ENCODE measurements at regions not wholly inside any gene's neighbourhood (a gene's known extent, or its start where the extent isn't known, plus 50 kb on each side); places are given as distances from the start of the nearest gene placed in this dataset.
"Not testable (repeated sequence)": the region's sequence is repeated elsewhere in the genome, so short reads cannot be mapped to it uniquely, and the experiment has no call there.

DNA sequence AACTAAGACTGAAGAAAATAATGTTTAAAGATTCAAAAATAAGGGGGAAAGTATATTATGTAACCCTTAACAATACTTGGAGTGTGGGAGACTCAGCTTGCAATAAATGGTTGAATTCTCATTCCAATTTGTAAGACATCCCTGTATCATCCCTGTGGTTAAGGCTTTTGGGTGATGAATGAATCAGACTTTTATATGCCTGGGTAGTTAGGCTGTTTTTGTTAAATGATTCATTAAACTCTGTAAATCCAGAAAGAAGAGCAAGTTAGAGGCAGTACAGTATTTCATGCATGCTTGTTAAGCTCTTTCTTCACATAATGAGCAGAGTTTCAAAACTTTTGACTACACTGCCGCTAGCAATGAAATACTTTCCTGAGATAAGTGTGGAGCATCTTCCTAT is 948.8 kb downstream of the SOCS6 start:
- 75% methylated on average over 1 of the region's 1 CpG for WGBS
- no peak for ATAC-seq

DNA sequence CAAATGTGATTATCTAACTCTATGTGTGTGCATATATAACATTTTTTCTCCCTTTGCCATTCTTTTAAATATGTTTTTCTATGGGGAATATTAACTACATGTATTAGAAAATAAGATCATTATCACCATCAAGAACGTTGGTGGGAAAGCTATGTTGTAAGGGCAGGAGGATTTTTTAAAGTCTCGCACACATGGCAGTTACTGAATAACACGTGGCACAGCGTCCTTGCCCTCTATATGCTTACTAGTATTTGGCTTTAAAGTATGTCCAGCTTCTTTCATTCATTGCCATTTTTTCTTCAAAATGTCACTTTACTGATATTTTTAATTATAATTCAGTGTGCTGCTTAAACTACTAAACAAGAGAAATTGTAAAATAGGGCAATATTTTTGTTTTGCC is 944.3 kb downstream of the SOCS6 start:
- ATAC-seq (no peak), DNase-seq (no peak)
- Histone ChIP-seq H3K9me3 (ENCODE audit: control insufficient read depth, low read length) (no peaks in the 10 kb centered on the region), H3K27ac (ENCODE audit: low read length) (no peak overlapping the region), H3K4me1 (ENCODE audit: control insufficient read depth, insufficient read depth, low read length) (no peaks in the 10 kb centered on the region), H3K27me3 (ENCODE audit: control insufficient read depth, insufficient read depth) (no peaks in the 10 kb centered on the region), H3K4me3 (ENCODE audit: low read length) (no peak overlapping the region)
- 72% methylated on average over 4 of the region's 4 CpGs for WGBS
- intact Hi-C loops (cut with DNase I): no loop called here

More for the DNA sequence above, 948.8 kb downstream of the SOCS6 start:
- Histone ChIP-seq H3K27me3 (ENCODE audit: control insufficient read depth, insufficient read depth) (no peaks in the 10 kb centered on the region), H3K4me3 (ENCODE audit: low read length) (no peak overlapping the region), H3K4me1 (ENCODE audit: control insufficient read depth, insufficient read depth, low read length) (no peaks in the 10 kb centered on the region), H3K27ac (ENCODE audit: low read length) (no peak overlapping the region), H3K9me3 (ENCODE audit: control insufficient read depth, low read length) (no peaks in the 10 kb centered on the region)
- no peak for DNase-seq
- intact Hi-C loops (cut with DNase I): no loop called here

DNA sequence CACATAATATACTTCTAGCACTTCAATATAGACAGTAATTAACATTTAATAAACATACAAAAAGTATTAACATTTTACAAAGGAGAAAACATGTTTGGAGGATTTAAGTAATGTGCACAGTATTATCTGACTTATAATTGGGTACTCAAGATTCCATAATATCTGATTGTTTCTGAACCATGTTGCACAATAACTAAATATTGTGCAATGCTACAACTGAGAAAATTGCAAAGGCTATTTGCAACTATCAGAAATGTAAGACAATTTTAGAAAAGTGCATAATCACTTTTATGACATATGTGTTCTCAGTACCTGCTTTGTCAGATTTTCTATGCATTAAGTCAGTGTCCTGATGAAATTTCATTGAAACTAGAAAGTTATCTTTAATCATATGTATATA is 934.6 kb downstream of the SOCS6 start:
- no peak for ATAC-seq
- Histone ChIP-seq H3K4me1 (ENCODE audit: control insufficient read depth, insufficient read depth, low read length) (no peaks in the 10 kb centered on the region), H3K9me3 (ENCODE audit: control insufficient read depth, low read length) (no peaks in the 10 kb centered on the region), H3K4me3 (ENCODE audit: low read length) (no peak overlapping the region), H3K27me3 (ENCODE audit: control insufficient read depth, insufficient read depth) (no peaks in the 10 kb centered on the region), H3K27ac (ENCODE audit: low read length) (no peak overlapping the region)
- intact Hi-C loops (cut with DNase I): no loop called here
- no peak for DNase-seq

DNA sequence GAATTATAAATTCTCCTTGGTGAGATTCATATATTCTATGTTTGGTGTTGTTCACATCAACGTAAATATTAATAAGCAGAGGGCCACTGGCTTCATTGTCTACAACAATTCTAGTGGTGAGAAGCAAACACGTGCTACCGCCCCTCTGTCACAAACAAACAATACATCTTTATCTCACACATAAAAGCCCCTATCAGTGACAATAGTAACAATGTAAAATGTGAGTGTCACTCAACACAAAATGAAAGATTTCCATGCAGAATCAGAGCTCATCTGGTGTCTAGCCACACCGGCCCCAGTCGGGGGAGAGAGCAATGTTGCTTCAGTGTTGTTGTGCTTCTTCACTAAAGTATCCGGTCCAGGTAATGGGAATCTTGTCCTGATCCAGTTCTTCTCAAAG is 932.6 kb downstream of the SOCS6 start:
- ATAC-seq: no peak

DNA sequence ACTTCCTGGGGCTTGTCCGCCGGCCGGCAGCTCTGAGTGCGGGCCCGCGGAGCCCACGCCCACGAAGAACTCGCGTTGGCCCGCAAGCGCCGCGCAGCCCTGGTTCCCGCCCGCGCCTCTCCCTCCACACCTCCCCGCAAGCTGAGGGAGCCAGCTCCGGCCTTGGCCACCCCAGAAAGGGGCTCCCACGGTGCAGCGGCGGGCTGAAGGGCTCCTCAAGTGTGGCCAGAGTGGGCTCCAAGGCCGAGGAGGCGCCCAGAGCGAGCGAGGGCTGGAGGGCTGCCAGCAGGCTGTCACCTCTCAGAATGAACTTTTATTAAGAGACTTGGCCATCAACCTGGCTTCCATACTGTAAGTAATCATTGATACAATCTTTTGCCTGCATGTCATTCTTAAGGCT is 923.9 kb downstream of the SOCS6 start:
- H3K4me1 ChIP-seq (ENCODE audit: control insufficient read depth, insufficient read depth, low read length); intact Hi-C loops (cut with DNase I); ATAC-seq; H3K9me3 ChIP-seq (ENCODE audit: control insufficient read depth, low read length); H3K27me3 ChIP-seq (ENCODE audit: control insufficient read depth, insufficient read depth); H3K4me3 ChIP-seq (ENCODE audit: low read length); H3K27ac ChIP-seq (ENCODE audit: low read length): not testable (repeated sequence)
- 93% methylated on average over 26 of the region's 26 CpGs for WGBS
- peak in 2 of 3 donors; percentile 29 to 41 for DNase-seq

More for the DNA sequence above, 932.6 kb downstream of the SOCS6 start:
- Histone ChIP-seq H3K27me3 (ENCODE audit: control insufficient read depth, insufficient read depth) (no peaks in the 10 kb centered on the region), H3K9me3 (ENCODE audit: control insufficient read depth, low read length) (no peaks in the 10 kb centered on the region), H3K4me3 (ENCODE audit: low read length) (no peak overlapping the region), H3K27ac (ENCODE audit: low read length) (no peak overlapping the region), H3K4me1 (ENCODE audit: control insufficient read depth, insufficient read depth, low read length) (no peaks in the 10 kb centered on the region)
- WGBS: 90% methylated on average over 6 of the region's 6 CpGs
- no peak for DNase-seq
- intact Hi-C loops (cut with DNase I): no loop called here

DNA sequence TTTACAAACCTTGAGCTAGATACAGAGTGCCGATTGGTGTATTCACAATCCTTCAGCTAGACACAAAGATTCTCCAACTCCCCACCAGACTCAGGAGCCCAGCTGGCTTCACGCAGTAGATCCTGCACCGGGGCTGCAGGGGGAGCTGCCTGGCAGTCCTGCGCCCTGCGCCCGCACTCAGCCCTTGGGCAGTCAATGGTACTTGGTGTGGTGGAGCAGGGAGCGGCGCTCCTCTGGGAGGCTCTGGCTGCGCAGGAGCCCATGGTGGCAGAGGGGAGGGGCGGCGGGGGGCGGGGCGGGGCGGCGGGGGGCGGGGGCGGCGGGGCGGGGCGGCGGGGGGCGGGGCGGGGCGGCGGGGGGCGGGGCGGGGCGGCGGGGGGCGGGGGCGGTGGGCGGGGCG is 923.4 kb downstream of the SOCS6 start:
- no peaks in the 10 kb centered on the region for H3K9me3 ChIP-seq (ENCODE audit: control insufficient read depth, low read length)
- no peaks in the 10 kb centered on the region for H3K4me1 ChIP-seq (ENCODE audit: control insufficient read depth, insufficient read depth, low read length)
- 83% methylated on average over 14 of the region's 33 CpGs for WGBS
- no peaks in the 10 kb centered on the region for H3K27me3 ChIP-seq (ENCODE audit: control insufficient read depth, insufficient read depth)
- peak in 1 of 3 donors; percentile 20 for DNase-seq
- H3K4me3 ChIP-seq (ENCODE audit: low read length): no peak overlapping the region
- ATAC-seq: no peak
- H3K27ac ChIP-seq (ENCODE audit: low read length): no peak overlapping the region
- intact Hi-C loops (cut with DNase I): no loop called here

DNA sequence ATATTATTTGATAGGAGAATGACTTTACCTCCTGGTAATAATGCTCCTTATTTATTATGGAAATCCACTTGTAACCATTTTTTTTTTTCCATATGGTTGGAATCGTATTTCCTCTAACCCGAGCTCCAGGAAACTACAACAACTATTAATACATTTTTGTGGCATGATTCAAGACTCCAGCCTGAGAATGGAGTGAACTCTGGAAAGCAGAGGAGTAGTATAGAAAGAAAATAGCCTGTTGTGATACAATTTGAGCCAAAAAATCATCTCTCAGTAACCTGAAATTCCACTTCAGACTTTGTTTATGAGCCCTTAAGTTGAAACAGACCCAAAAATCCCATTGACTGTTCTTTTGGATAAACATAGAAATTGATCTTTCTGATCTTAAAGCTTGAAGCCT is 921.1 kb downstream of the SOCS6 start:
- WGBS: 51% methylated on average over 2 of the region's 2 CpGs
- DNase-seq (no peak), ATAC-seq (no peak)
- intact Hi-C loops (cut with DNase I): no loop called here
- Histone ChIP-seq H3K27me3 (ENCODE audit: control insufficient read depth, insufficient read depth) (no peaks in the 10 kb centered on the region), H3K27ac (ENCODE audit: low read length) (no peak overlapping the region), H3K4me1 (ENCODE audit: control insufficient read depth, insufficient read depth, low read length) (no peaks in the 10 kb centered on the region), H3K9me3 (ENCODE audit: control insufficient read depth, low read length) (no peaks in the 10 kb centered on the region), H3K4me3 (ENCODE audit: low read length) (no peak overlapping the region)

DNA sequence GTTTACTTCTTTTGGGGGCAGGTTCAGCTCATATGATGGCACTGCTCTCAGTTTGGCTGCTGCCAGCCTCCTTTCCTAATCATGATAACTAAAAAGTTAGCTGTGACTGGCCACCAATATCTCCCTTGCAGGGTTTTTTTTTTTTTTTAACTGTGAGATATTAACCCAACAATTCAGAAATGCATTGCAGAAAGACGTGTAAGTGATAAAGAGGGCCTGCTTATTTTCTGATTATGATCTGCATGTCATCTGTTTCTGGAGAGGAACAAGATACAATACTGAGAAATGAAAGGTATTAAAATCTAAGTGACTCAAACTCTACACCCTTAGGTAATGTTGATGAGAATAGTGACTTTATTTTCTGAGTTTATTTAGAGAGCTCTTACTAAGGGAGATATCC is 905.6 kb downstream of the SOCS6 start:
- Histone ChIP-seq H3K9me3 (ENCODE audit: control insufficient read depth, low read length) (no peaks in the 10 kb centered on the region), H3K27me3 (ENCODE audit: control insufficient read depth, insufficient read depth) (no peaks in the 10 kb centered on the region), H3K4me3 (ENCODE audit: low read length) (no peak overlapping the region), H3K4me1 (ENCODE audit: control insufficient read depth, insufficient read depth, low read length) (no peaks in the 10 kb centered on the region), H3K27ac (ENCODE audit: low read length) (no peak overlapping the region)
- DNase-seq: no peak
- intact Hi-C loops (cut with DNase I): no loop called here
- WGBS: 38% methylated on average over 1 of the region's 1 CpG
- ATAC-seq: no peak

DNA sequence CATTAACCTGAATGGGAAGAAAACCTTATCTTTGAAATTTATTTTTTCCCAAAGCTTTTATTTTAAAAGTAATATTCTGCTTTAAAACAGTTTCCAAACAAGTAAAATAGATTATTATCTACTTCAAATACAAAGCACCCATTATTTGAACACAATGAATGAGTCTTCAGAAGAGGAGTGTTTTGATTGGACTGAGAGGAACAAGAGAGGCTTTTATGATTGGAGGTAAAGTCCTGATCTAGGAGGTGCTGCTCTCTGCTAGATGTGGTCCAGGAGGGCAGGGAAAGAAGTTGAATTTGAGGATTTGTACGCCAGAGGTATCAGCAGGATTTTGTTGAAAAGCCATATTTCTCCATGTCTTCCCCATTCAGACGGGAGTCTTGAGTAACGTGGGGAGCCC is 900.7 kb downstream of the SOCS6 start:
- ATAC-seq (no peak), DNase-seq (no peak)
- no peak overlapping the region for H3K4me3 ChIP-seq (ENCODE audit: low read length)
- no peak overlapping the region for H3K27ac ChIP-seq (ENCODE audit: low read length)
- WGBS: 90% methylated on average over 3 of the region's 3 CpGs
- no peaks in the 10 kb centered on the region for H3K9me3 ChIP-seq (ENCODE audit: control insufficient read depth, low read length)
- intact Hi-C loops (cut with DNase I): no loop called here
- no peaks in the 10 kb centered on the region for H3K27me3 ChIP-seq (ENCODE audit: control insufficient read depth, insufficient read depth)
- H3K4me1 ChIP-seq (ENCODE audit: control insufficient read depth, insufficient read depth, low read length): no peaks in the 10 kb centered on the region

DNA sequence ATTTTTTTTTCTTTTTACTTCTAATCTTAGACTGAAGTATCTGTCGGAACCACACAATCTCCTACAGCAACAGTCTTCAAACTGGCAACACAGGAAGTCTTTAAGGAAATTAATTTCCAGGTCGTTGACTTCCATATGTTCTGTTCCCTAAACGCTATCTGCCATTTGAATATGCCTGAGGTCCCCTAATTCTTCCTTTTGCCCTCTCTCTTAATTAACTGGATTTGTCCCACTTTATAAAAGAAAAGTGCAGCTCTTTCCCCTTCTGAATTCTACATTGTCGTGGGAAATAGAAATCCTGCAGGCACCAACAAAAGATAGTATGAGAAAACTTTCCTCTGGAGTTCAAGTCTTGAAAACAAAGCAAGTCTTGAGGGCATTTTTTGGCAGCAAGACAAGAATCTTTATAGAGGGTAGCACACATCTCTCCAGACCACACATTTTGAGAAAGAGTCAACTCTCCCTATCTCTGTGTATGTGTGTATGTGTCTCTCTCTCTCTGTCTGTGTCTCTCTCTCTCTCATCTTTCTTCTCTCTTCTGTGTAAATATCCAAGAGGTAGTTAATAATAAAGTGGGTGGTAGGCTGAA is 879.8 kb downstream of the SOCS6 start:
- H3K9me3 ChIP-seq (ENCODE audit: control insufficient read depth, low read length): no peaks in the 10 kb centered on the region
- WGBS: 37% methylated on average over 4 of the region's 4 CpGs
- DNase-seq (no peak), ATAC-seq (no peak)
- H3K27ac ChIP-seq (ENCODE audit: low read length): no peak overlapping the region
- no peaks in the 10 kb centered on the region for H3K27me3 ChIP-seq (ENCODE audit: control insufficient read depth, insufficient read depth)
- intact Hi-C loops (cut with DNase I): no loop called here
- H3K4me3 ChIP-seq (ENCODE audit: low read length): no peak overlapping the region
- H3K4me1 ChIP-seq (ENCODE audit: control insufficient read depth, insufficient read depth, low read length): no peaks in the 10 kb centered on the region

DNA sequence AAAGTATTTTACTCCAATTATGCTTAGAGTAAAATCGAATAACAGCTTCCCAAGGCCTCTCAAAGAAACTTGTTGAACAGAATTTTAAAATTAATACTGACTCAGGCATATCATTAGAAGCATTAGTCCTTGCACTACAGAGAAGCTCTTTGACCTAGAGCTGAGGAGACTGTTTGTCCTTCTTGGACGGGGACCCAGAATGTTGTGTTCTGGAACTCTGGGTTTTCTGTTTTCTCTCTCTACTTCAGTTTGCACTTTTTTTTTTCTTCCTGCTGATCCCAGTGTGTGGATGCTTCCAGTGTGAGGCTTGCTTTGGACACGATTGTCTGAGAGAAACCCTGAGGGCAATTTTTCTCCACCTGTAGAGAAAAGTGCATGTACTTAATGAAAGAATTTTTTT is 847.6 kb downstream of the SOCS6 start:
- no peaks in the 10 kb centered on the region for H3K27me3 ChIP-seq (ENCODE audit: control insufficient read depth, insufficient read depth)
- WGBS: 33% methylated on average over 3 of the region's 3 CpGs
- H3K27ac ChIP-seq (ENCODE audit: low read length): peak overlapping the region; percentile 58
- peak; percentile 52 to 94 for ATAC-seq
- DNase-seq: peak in 1 of 3 donors; percentile 29
- no peak overlapping the region for H3K4me3 ChIP-seq (ENCODE audit: low read length)
- intact Hi-C loops (cut with DNase I): no loop called here
- H3K4me1 ChIP-seq (ENCODE audit: control insufficient read depth, insufficient read depth, low read length): no peaks in the 10 kb centered on the region
- H3K9me3 ChIP-seq (ENCODE audit: control insufficient read depth, low read length): no peaks in the 10 kb centered on the region

DNA sequence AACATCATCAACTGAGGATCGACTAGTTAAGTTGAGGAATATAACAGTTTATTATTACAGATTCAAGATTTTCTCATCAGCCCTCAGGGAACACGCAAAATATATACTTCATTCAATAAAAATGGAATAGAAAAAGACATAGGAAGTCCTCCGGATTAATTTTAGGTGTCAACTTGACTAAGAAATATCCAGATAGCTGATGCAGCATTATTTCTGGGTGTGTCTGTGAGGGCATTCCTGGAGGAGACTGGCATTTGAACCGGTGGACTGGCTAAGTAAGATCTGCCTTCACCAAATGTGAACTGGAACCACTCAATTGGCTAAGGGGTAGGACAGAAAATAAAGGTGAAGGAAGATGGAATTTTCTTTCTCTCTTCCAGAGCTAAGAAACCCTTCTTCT is 845.3 kb downstream of the SOCS6 start:
- Histone ChIP-seq H3K4me1 (ENCODE audit: control insufficient read depth, insufficient read depth, low read length) (no peaks in the 10 kb centered on the region), H3K4me3 (ENCODE audit: low read length) (no peak overlapping the region), H3K27ac (ENCODE audit: low read length) (no peak overlapping the region), H3K9me3 (ENCODE audit: control insufficient read depth, low read length) (no peaks in the 10 kb centered on the region), H3K27me3 (ENCODE audit: control insufficient read depth, insufficient read depth) (no peaks in the 10 kb centered on the region)
- intact Hi-C loops (cut with DNase I): no loop called here
- DNase-seq (no peak), ATAC-seq (no peak)
- WGBS: 86% methylated on average over 4 of the region's 4 CpGs

Data from right cardiac atrium (tissue), 5 donors.